Natural killer cell (primary cell): ENCODE measurements at regions not wholly inside any gene's neighbourhood (a gene's known extent, or its start where the extent isn't known, plus 50 kb on each side); places are given as distances from the start of the nearest gene placed in this dataset.
A peak's percentile ranks its signal among the peaks of the same experiment; 100 is the strongest.

Source experiments
- ATAC-seq, 3 donors: fragments of 150-1000 bp in 2 of 3; fragments of 200-7000 bp in 1 of 3; cut with Tn5 transposase; 1 replicate in 1 of 3; 2 replicates in 2 of 3; pipeline ENCODE4 v1.10.0; 2021; ENCODE audit warnings: mild to moderate bottlenecking in 2 of 3, moderate library complexity in 2 of 3
- DNase-seq, 2 donors: peaks; one replicate each; pipeline versions ENCODE4 v3.0.0 to v3.0.0-alpha.2; 2013 to 2021; ENCODE audit warnings: mixed read lengths in 1 of 2
- H3K27ac ChIP-seq: one replicate; pipeline ENCODE4 v1.5.1; 2013; ENCODE audit warnings: mild to moderate bottlenecking, low read length
- H3K27me3 ChIP-seq: one replicate; pipeline ENCODE4 v1.6.1; 2013; ENCODE audit warnings: low read length; ENCODE audit not compliant: control insufficient read depth, insufficient read depth
- H3K36me3 ChIP-seq: one replicate; pipeline ENCODE4 v1.6.1; 2013; ENCODE audit warnings: low read length; ENCODE audit not compliant: control insufficient read depth, insufficient read depth
- H3K4me1 ChIP-seq: one replicate; pipeline ENCODE4 v1.6.1; 2013; ENCODE audit warnings: low read length; ENCODE audit not compliant: control insufficient read depth, insufficient read depth
- H3K4me3 ChIP-seq: one replicate; pipeline ENCODE4 v1.5.1; 2013; ENCODE audit warnings: low read length
- H3K9me3 ChIP-seq: one replicate; pipeline ENCODE4 v1.6.1; 2013; ENCODE audit warnings: low read length; ENCODE audit not compliant: control insufficient read depth, insufficient read depth
- H3K27ac Mint-ChIP-seq, 2 donors: one replicate each; pipeline ENCODE4 v1.8.0; 2022; ENCODE audit warnings: mild to moderate bottlenecking in 2 of 2, mixed read lengths in 2 of 2, moderate library complexity in 1 of 2
- H3K27me3 Mint-ChIP-seq, 2 donors: one replicate each; pipeline ENCODE4 v1.8.0; 2022; ENCODE audit warnings: low read depth in 2 of 2, mixed read lengths in 2 of 2
- H3K36me3 Mint-ChIP-seq: one replicate; pipeline ENCODE4 v1.8.0; 2022; ENCODE audit warnings: mixed read lengths
- H3K4me1 Mint-ChIP-seq, 2 donors: one replicate each; pipeline ENCODE4 v1.8.0; 2022; ENCODE audit warnings: mixed read lengths in 2 of 2
- H3K4me3 Mint-ChIP-seq: one replicate; pipeline ENCODE4 v1.8.0; 2022; ENCODE audit warnings: mild to moderate bottlenecking, moderate library complexity, mixed read lengths
- H3K9me3 Mint-ChIP-seq, 2 donors: one replicate each; pipeline ENCODE4 v1.8.0; 2022; ENCODE audit warnings: mixed read lengths in 2 of 2
- CTCF ChIP-seq: fragments of 200-600 bp; IDR thresholded peaks from one replicate; pipeline ENCODE4 v1.8.0; 2022; ENCODE audit warnings: antibody characterized with exemption
- WGBS: methylation state at CpG from one replicate; pipeline ENCODE4 v1.1.7; 2013; ENCODE audit warnings: missing lambda C conversion rate; ENCODE audit not compliant: insufficient coverage; 5-methylcytosine and 5-hydroxymethylcytosine counted together
- intact Hi-C: fragments of 100-400 bp; cut with micrococcal nuclease; formaldehyde crosslinking; loops from one replicate; pipeline ENCODE4 v1.14.2; 2022

- WGBS: 73% methylated on average over 5 of the region's 5 CpGs
- Histone ChIP-seq H3K36me3 (no peaks in the 10 kb centered on the region), H3K27ac (no peak overlapping the region), H3K4me1 (no peaks in the 10 kb centered on the region), H3K27me3 (no peaks in the 10 kb centered on the region), H3K9me3 (no peaks in the 10 kb centered on the region), H3K4me3 (no peak overlapping the region)
- intact Hi-C loops: no loop called here
- Mint-ChIP-seq H3K27me3 (peaks cover 6 to 20% of the 10 kb centered on the region in 2 donors), H3K36me3 (no peaks in the 10 kb centered on the region), H3K27ac (no peak overlapping the region), H3K4me1 (peaks cover 0 to 4% of the 10 kb centered on the region in 2 donors), H3K9me3 (no peaks in the 10 kb centered on the region), H3K4me3 (no peak overlapping the region)
- TF ChIP-seq CTCF: no peak
- ATAC-seq (peak in 2 of 3 donors; percentile 35 to 67), DNase-seq (no peak)
Observed at GRCh38 chr14:76320486-76320885, 55.5 kb upstream of the ESRRB start.

- H3K4me1 ChIP-seq: no peaks in the 10 kb centered on the region
- no peaks in the 10 kb centered on the region for H3K36me3 Mint-ChIP-seq
- no peaks in the 10 kb centered on the region for H3K27me3 ChIP-seq
- intact Hi-C loops: no loop called here
- H3K27ac Mint-ChIP-seq: no peak overlapping the region
- WGBS: 77% methylated on average over 4 of the region's 4 CpGs
- peaks cover 11 to 24% of the 10 kb centered on the region in 2 donors for H3K27me3 Mint-ChIP-seq
- no peak overlapping the region for H3K27ac ChIP-seq
- no peaks in the 10 kb centered on the region for H3K36me3 ChIP-seq
- no peak overlapping the region for H3K4me3 Mint-ChIP-seq
- peaks cover 0 to 4% of the 10 kb centered on the region in 2 donors for H3K4me1 Mint-ChIP-seq
- no peak for TF ChIP-seq CTCF
- H3K4me3 ChIP-seq: no peak overlapping the region
- H3K9me3 ChIP-seq: no peaks in the 10 kb centered on the region
- H3K9me3 Mint-ChIP-seq: no peaks in the 10 kb centered on the region
- DNase-seq (no peak), ATAC-seq (no peak)
Observed at GRCh38 chr14:76320975-76321374, 55.0 kb upstream of the ESRRB start.

GRCh38 chr14:76322594-76323220 is 53.2 kb upstream of the ESRRB start:
- Histone ChIP-seq H3K27ac (no peak overlapping the region), H3K4me3 (no peak overlapping the region), H3K9me3 (no peaks in the 10 kb centered on the region), H3K36me3 (no peaks in the 10 kb centered on the region), H3K4me1 (no peaks in the 10 kb centered on the region), H3K27me3 (no peaks in the 10 kb centered on the region)
- Mint-ChIP-seq H3K36me3 (no peaks in the 10 kb centered on the region), H3K9me3 (no peaks in the 10 kb centered on the region), H3K4me1 (peaks cover 0 to 4% of the 10 kb centered on the region in 2 donors), H3K27me3 (peaks cover 20 to 38% of the 10 kb centered on the region in 2 donors), H3K27ac (no peak overlapping the region), H3K4me3 (no peak overlapping the region)
- ATAC-seq (no peak), DNase-seq (no peak)
- intact Hi-C loops: no loop called here
- TF ChIP-seq CTCF: no peak
- 87% methylated on average over 11 of the region's 12 CpGs for WGBS
